ENCODE measurements at regions not wholly inside any gene's neighbourhood (a gene's known extent, or its start where the extent isn't known, plus 50 kb on each side); places are given as distances from the start of the nearest gene placed in this dataset.

DNA sequence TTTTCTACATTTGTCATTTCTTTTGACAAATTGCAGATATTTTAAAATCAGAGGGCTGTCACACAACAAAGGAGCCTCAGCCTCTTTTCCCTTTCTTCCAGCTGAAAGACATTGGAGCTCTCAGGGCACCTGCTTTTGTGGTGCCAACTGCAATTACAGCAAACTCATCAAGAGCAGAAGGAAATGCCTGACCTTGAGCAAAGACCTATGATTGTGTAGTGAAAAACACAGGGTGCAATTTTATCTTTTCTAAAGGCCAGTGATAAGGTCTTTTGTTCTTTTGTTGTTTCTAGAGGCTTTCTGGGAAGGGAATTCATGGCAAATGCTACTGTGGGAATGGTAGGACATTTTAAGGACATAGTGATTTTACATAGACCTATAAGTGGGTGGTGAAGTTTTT, 214.3 kb downstream of the OXSM start:
- TF ChIP-seq CTCF (IDR thresholded peaks at IDR 0.05) (no peak), POLR2A (IDR thresholded peaks at IDR 0.05) (no peak)
